D721Med (cell line): ENCODE measurements at regions not wholly inside any gene's neighbourhood (a gene's known extent, or its start where the extent isn't known, plus 50 kb on each side); places are given as distances from the start of the nearest gene placed in this dataset.
A peak's percentile ranks its signal among the peaks of the same experiment; 100 is the strongest.

Source experiments
- DNase-seq: peaks from one replicate; pipeline ENCODE4 v3.0.0; 2011; ENCODE audit warnings: low spot score; ENCODE audit not compliant: insufficient read length
- FAIRE-seq: peaks from 2 replicates; lab custom pipeline; 2011; peaks lifted over from hg19 to GRCh38; lab: Jason Lieb, UNC
- TF ChIP-seq, protein P1 (sequence below): IDR thresholded peaks from 2 replicates; pipeline ENCODE4 v1.5.1; 2012; ENCODE audit warnings: mild to moderate bottlenecking, control low read depth; ENCODE audit not compliant: insufficient read depth; ENCODE audit errors: missing control alignments

GRCh38 chr10:4256971-4257370 is 472.0 kb upstream of the KLF6 start:
- TF ChIP-seq, protein P1, sequence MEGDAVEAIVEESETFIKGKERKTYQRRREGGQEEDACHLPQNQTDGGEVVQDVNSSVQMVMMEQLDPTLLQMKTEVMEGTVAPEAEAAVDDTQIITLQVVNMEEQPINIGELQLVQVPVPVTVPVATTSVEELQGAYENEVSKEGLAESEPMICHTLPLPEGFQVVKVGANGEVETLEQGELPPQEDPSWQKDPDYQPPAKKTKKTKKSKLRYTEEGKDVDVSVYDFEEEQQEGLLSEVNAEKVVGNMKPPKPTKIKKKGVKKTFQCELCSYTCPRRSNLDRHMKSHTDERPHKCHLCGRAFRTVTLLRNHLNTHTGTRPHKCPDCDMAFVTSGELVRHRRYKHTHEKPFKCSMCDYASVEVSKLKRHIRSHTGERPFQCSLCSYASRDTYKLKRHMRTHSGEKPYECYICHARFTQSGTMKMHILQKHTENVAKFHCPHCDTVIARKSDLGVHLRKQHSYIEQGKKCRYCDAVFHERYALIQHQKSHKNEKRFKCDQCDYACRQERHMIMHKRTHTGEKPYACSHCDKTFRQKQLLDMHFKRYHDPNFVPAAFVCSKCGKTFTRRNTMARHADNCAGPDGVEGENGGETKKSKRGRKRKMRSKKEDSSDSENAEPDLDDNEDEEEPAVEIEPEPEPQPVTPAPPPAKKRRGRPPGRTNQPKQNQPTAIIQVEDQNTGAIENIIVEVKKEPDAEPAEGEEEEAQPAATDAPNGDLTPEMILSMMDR = no peak
- FAIRE-seq = no peak
- DNase-seq = no peak

DNA sequence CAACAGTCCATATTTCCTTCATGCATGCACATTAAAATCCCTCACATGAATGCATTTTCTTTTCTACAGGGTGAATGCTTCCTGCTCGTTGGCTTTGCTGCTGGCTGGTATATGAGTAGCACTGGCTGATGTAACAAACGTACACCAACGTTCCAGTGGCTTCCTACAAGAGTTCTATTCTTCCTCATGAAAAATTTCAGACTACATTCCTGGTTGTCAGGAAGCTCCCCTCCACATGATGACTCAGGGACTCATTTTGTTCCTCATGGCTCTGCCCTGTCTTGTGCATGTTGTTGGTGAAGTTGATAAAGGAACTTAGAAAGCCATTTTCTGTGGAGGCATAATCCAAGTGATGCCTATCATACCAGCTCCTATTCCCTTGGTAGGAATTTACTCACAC is 470.7 kb upstream of the KLF6 start:
- TF ChIP-seq, protein P1 = no peak
- no peak for DNase-seq
- FAIRE-seq = no peak

DNA sequence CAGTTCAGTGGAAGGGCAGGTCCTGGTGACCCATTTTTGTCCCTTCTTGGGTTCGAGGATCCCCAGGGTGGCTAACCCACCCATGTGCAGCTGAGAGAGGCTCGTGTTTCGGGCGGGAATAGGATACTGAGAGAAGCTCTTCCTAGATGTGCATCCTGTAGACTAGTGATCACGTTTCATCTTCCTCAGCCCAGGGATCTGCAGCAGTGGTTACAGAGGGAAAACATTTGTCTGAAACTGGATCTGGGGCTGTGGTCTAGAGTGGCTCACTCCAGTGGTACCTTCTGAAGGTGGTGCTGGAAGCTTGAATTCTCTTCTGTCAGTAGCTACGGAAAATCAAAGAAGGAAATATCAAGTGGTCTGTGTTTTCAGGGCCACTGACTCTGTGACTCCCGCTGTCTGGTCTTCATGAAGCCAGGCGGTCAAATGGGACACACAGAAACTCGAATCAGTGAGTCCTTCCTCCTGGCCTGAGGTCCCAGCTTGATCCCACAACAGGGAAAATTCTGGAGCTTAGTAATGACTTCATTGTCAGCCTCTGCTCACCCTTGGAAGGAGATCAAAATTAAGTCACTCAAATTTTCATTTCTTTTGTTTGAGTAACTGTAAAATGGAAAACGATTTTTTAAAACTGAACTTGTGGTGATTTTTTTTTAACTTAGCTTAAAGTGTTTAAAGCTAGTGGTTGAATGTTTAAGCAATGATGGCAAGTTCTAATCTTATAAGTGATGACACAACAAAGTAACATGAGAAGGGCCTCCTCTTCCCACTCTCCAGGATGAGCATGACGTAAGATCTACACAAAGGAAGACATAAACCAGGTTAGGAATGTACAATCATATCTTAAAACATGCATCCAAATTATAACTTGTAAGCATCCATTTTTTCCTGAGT is 469.3 kb upstream of the KLF6 start:
- DNase-seq = no peak
- TF ChIP-seq, protein P1 = no peak
- FAIRE-seq = no peak

DNA sequence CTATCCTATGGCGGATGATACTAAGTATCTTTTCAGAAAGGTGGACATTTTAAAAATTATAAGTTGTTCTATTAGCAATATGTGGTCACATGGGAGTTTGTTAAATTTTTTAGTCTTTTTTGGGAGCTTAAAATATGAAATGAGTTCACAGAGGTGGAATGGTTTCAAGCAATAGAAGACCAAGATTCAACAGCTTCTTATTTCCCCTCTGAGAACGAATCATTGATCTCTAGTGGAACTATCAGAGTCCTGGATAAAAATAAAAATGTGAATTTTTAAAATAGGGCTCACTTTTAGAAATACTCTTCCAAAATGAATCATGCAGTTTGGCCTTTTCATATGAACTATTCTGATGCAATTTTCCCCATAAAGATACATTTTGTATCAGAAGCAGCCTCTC is 467.7 kb upstream of the KLF6 start:
- DNase-seq (no peak), FAIRE-seq (no peak)
- TF ChIP-seq, protein P1 = no peak

DNA sequence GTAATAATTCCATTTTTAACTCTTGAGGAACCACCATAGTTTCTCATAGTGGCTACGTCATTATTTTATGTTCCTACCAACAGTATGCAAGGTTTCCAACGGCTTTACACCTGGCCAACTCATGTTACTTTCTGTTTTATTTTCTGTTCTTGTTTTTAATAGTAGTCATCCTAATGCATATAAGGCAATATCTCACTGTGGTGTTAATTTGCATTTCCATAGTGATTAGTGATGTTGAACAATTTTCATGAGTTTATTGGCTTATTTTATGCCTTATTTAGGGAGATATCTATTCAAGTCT is 465.5 kb upstream of the KLF6 start:
- TF ChIP-seq, protein P1 = no peak
- FAIRE-seq (no peak), DNase-seq (no peak)

GRCh38 chr10:4249841-4250586 is 465.0 kb upstream of the KLF6 start:
- TF ChIP-seq, protein P1 = no peak
- FAIRE-seq = peak; percentile 88
- no peak for DNase-seq

- TF ChIP-seq, protein P1 = no peak
- no peak for FAIRE-seq
- DNase-seq = no peak
These were observed 462.4 kb upstream of the KLF6 start for GRCh38 chr10:4247379-4247778.
